ENCODE measurements at regions not wholly inside any gene's neighbourhood (a gene's known extent, or its start where the extent isn't known, plus 50 kb on each side); places are given as distances from the start of the nearest gene placed in this dataset.

DNA sequence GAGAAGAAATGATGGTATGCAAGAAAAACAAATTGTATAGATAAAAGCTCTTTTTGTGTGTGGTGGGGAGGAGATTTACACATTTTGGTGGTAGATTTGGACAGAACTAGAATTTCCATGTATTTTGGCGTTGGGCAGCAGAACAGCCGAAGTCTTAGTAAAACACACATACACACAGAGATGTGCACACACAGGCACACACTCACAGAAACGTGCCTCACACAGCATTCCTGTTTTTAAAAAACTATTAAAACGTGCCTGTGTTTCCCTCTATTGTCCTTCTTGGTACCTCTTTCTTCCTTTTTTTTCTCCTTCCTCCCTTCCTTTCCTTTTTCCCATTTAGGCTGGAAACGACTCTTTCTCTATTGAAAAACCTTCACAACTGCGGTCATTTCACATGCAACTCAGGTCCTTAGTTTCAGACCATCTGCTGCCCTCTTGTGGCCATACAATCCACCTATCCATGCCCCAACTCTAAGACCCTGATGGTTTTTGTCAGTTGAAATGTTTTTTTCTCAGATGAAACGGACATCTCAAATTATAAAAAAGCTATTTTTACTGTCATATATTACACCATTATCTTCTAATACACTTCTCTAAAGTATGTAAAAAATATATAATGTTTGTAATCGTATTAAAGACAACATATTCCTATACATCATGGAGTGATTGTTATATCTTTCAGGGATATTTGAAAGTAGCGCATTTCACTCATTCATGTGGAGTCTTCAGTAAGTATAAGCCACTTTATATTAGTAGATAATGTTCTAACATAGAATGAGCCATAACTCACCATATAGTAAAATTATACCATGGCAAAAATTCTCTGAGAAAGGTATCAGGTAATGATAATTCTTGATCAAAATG is 386.7 kb upstream of the NOVA1 start:
- POLR2A ChIA-PET: no interaction called here

DNA sequence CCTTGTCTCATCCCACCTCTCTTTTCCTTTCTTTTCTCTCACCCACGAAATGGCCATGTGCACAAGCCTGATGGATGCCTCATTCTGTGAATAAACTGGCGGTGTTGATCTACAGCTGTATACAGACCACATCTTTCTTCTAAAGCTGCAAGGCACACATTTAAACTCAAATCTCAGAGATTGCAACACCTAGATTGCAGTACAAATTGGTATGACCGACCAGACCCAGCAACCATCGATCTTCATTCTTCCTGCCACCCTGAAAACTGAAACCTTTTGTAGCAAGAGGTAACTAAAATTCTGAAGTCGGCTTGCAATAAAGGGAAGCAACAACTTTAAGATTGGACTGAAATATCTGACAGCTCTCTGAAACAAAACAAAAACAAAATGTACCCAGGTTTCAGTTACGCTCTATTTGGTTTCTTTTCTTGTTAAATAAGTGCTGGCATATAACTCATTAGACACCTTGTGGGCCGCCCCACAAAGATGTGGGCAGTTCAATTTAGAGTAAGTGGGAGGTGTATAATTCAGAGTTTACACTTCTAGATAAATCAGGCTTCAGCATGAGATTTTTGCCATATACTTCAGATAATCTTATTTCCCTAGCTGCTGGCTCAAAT is 390.0 kb upstream of the NOVA1 start:
- POLR2A ChIA-PET: no interaction called here
- CTCF ChIA-PET: no interaction called here

More for the DNA sequence above, 386.7 kb upstream of the NOVA1 start:
- CTCF ChIA-PET: no interaction called here

- ChIA-PET POLR2A (no interaction called here), CTCF (no interaction called here)
These were observed 393.1 kb upstream of the NOVA1 start for GRCh38 chr14:26990946-26991345.

GRCh38 chr14:26992403-26993115 is 394.7 kb upstream of the NOVA1 start:
- CTCF ChIA-PET: no interaction called here

GRCh38 chr14:26993556-26993955 is 395.7 kb upstream of the NOVA1 start:
- POLR2A ChIA-PET: no interaction called here
- CTCF ChIA-PET: no interaction called here

More at GRCh38 chr14:26992403-26993115, 394.7 kb upstream of the NOVA1 start:
- POLR2A ChIA-PET: no interaction called here

DNA sequence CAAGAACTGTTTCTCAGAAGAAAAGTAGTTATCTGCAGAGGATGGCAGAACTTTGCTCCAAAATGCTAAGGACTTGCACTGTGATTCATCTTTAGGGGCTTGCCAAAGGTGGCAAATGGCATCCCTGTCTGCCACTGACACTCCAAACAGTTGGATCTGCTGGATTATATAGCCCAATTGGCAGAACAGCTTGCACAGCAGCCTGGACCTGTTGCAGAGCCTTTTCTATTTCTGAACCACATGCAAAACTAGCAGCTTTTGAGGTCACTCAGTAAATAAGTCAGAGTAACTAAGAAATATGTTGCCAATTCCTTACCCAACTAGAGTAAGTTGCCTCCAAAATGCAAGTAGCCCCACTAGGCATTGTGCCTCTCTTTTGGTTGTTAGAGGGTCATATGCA is 397.5 kb upstream of the NOVA1 start:
- ChIA-PET CTCF (no interaction called here), POLR2A (no interaction called here)

DNA sequence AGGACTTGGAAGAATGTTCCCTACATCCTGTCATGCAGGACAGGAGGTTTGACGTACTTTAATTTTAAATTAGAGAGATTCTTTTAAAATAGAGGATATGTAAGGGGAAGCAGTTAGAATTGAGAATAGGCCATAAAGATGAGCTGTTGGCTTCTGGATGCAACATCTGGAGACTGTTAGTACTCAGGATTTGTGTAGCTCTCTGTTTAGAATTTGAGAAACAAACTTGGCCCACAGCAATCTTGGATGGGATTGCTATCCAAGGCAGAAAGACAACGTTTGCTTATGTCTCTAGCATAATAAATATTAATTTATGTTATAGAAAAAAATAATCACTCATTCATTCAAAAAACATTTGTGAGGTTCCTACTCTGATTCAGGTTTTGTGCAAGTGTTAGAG is 398.4 kb upstream of the NOVA1 start:
- CTCF ChIA-PET: no interaction called here
- POLR2A ChIA-PET: no interaction called here

DNA sequence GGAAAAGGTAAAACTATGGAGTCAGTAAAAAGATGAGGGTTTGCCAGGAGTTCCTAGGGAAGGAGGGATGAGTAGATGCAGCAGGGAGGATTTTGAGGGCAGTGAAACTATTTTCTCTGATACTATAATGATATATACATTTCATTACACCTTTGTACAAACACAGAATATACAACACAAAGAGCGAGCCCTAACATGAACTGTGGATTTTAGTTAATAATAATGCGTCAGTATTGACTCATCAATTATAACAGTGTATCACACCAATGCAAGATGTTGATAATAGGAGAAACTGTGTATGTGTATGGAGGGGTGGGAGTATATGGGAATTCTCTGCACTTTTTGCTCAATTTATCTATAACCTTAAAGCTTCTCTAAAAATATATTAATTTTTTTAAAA is 404.3 kb upstream of the NOVA1 start:
- POLR2A ChIA-PET: no interaction called here
- CTCF ChIA-PET: no interaction called here

GRCh38 chr14:27006570-27006969 is 408.7 kb upstream of the NOVA1 start:
- CTCF ChIA-PET: no interaction called here

GRCh38 chr14:27008187-27008586 is 410.4 kb upstream of the NOVA1 start:
- CTCF ChIA-PET: no interaction called here
- POLR2A ChIA-PET: no interaction called here

More at GRCh38 chr14:27006570-27006969, 408.7 kb upstream of the NOVA1 start:
- POLR2A ChIA-PET: no interaction called here

DNA sequence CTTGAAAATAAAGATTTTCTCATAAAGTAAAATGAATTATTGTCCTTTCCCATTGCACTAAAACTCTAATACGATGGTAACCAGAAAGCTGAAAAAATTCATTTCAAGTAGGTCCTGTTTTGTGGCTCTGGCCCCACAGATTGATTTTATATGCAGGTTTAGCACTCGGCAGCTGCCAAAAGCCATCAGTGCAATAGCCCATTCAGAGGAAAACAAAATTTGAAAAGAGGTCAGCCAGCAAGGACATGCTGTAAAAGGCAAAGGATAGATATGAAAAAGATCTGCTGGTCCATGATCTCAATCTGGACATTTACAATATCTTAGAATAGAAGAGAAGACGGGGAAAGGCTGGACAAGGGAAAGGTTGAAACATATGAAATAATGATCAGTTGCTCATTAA is 414.8 kb upstream of the NOVA1 start:
- CTCF ChIA-PET: no interaction called here
- POLR2A ChIA-PET: no interaction called here

- POLR2A ChIA-PET: no interaction called here
- CTCF ChIA-PET: no interaction called here
These were observed 415.8 kb upstream of the NOVA1 start for GRCh38 chr14:27013678-27014077.

DNA sequence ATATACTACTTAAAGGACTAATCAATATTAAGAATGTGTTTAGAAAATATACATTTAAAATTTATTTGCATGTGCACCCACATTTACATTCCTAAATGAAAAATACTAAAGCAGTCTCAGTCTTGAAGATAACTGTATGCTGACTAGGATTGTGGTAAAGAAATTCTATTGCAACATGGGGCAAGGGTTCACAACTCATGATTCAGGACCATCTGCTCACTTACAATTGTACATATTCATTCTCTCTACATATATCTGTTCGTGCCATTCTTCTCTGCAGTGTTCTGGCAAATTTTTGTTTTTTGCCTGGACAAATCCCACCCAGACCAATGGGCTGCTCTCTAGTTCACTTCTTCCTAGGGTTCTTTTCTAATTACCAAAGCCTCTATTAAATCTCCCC is 417.2 kb upstream of the NOVA1 start:
- POLR2A ChIA-PET: no interaction called here
- CTCF ChIA-PET: no interaction called here

GRCh38 chr14:27025648-27026047 is 427.8 kb upstream of the NOVA1 start:
- ChIA-PET CTCF (no interaction called here), POLR2A (no interaction called here)

DNA sequence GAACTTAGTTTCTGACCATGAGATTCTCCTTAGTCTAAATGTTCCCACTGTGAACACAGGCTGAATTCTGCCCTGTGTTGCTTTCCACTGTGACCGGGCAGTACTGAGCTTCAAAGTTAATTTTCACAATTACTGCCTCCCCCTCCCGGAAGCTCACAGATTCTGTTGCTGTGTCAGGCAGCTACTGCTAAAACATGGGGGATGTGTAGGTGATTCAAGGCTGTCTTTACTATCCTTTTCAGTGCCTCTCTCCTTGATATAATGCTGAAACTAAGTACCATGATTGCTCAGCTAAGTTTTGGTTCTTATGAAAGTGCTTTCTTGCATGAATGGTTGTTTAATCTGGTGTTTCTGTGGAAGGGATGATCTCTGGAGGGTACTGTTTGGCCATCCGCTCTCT is 428.3 kb upstream of the NOVA1 start:
- ChIA-PET CTCF (no interaction called here), POLR2A (no interaction called here)

- ChIA-PET CTCF (no interaction called here), POLR2A (no interaction called here)
These were observed 442.7 kb upstream of the NOVA1 start for GRCh38 chr14:27040552-27040951.

- ChIA-PET CTCF (no interaction called here), POLR2A (no interaction called here)
These were observed 451.9 kb upstream of the NOVA1 start for GRCh38 chr14:27049701-27050100.

- CTCF ChIA-PET: no interaction called here
- POLR2A ChIA-PET: no interaction called here
These were observed 452.4 kb upstream of the NOVA1 start for GRCh38 chr14:27050208-27050607.

- CTCF ChIA-PET: no interaction called here
- POLR2A ChIA-PET: no interaction called here
These were observed 458.8 kb upstream of the NOVA1 start for GRCh38 chr14:27056586-27056985.

- ChIA-PET POLR2A (no interaction called here), CTCF (no interaction called here)
These were observed 463.5 kb upstream of the NOVA1 start for GRCh38 chr14:27061299-27061698.

DNA sequence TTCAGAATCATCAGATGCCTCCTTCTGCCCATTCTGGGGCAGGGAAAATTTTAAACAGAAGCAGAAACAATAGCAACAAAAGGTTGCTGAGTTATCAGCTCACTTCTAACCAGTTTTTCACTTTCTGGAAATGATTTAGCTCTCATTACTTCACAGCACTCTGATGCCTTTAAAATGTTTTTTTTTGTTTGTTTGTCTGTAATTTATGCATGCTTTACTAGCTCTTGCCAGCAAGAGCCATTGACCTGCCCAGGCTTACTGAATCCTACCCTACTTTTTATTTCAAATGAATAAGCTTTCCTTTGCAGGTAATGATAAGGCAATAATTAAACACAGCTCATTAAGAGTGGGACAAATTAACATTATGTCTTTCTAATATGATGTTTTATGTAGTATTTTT is 466.1 kb upstream of the NOVA1 start:
- CTCF ChIA-PET: no interaction called here
- POLR2A ChIA-PET: no interaction called here
